H1 (cell line): ENCODE measurements at regions not wholly inside any gene's neighbourhood (a gene's known extent, or its start where the extent isn't known, plus 50 kb on each side); places are given as distances from the start of the nearest gene placed in this dataset.

ENCODE experiments used
- CTCF ChIA-PET: fragments of 300-600 bp; sonication (Branson Sonifier 250); formaldehyde crosslinking; loops from one replicate; lab custom pipeline; 2021; ENCODE audit not compliant: partially characterized antibody; lab: Charles Lee
- POLR2A ChIA-PET: fragments of 300-600 bp; sonication (Branson Sonifier 250); formaldehyde crosslinking; loops from one replicate; lab custom pipeline; 2021; ENCODE audit warnings: inconsistent platforms; ENCODE audit not compliant: partially characterized antibody; lab: Charles Lee
- DNase-seq, 2 experiments: peaks; one replicate each; pipeline versions ENCODE4 v3.0.0 to v3.0.0-alpha.2; 2010 to 2022; ENCODE audit warnings: low spot score in 2 of 2, low read depth in 1 of 2, mixed read lengths in 1 of 2
- FAIRE-seq: peaks from 2 replicates; lab custom pipeline; 2011; peaks lifted over from hg19 to GRCh38; lab: Jason Lieb, UNC
- H2AFZ ChIP-seq: 2 replicates; pipeline ENCODE4 v1.8.1; 2012; ENCODE audit warnings: low read length, inconsistent platforms
- H2AK5ac ChIP-seq: 2 replicates; pipeline ENCODE4 v1.6.1; 2013; ENCODE audit warnings: low read depth, low read length
- H2BK120ac ChIP-seq: replicated peaks from 2 replicates; pipeline ENCODE3; 2013; ENCODE audit warnings: low read depth, low read length, inconsistent platforms
- H2BK12ac ChIP-seq: 2 replicates; pipeline ENCODE4 v1.6.1; 2013; ENCODE audit warnings: low read depth, low read length
- H2BK15ac ChIP-seq: 2 replicates; pipeline ENCODE4 v1.6.1; 2013; ENCODE audit warnings: low read length
- H2BK20ac ChIP-seq: 2 replicates; pipeline ENCODE4 v1.6.1; 2013; ENCODE audit warnings: low read length
- H2BK5ac ChIP-seq: 2 replicates; pipeline ENCODE4 v1.6.1; 2013; ENCODE audit warnings: low read depth, low read length
- H3K14ac ChIP-seq: 2 replicates; pipeline ENCODE4 v1.6.1; 2013; ENCODE audit warnings: inconsistent platforms; ENCODE audit not compliant: insufficient read length
- H3K18ac ChIP-seq: 2 replicates; pipeline ENCODE4 v1.6.1; 2013; ENCODE audit warnings: low read length; ENCODE audit errors: extremely low read depth
- H3K23ac ChIP-seq: 2 replicates; pipeline ENCODE4 v1.6.1; 2013; ENCODE audit warnings: inconsistent platforms; ENCODE audit not compliant: insufficient read length
- H3K23me2 ChIP-seq: 2 replicates; pipeline ENCODE4 v1.6.1; 2013; ENCODE audit warnings: low read depth, low read length
- H3K27ac ChIP-seq: 2 replicates; pipeline ENCODE4 v1.6.1; 2011; ENCODE audit warnings: low read depth, low read length, inconsistent platforms
- H3K27me3 ChIP-seq, 4 experiments: replicated peaks in 1 of 4; 1 replicate in 1 of 4; 2 replicates in 3 of 4; pipeline versions ENCODE4 v1.6.1 to v1.8.1; 2011 to 2013; ENCODE audit warnings: low read length in 3 of 4, mild to moderate bottlenecking in 3 of 4, inconsistent platforms in 2 of 4, mixed read lengths in 2 of 4, moderate library complexity in 1 of 4; ENCODE audit not compliant: control insufficient read depth in 3 of 4, insufficient read depth in 3 of 4; ENCODE audit errors: extremely low read depth in 1 of 4
- H3K36me3 ChIP-seq, 4 experiments: 2 replicates each; pipeline versions ENCODE4 v1.6.1 to v1.8.1; 2011 to 2013; ENCODE audit warnings: mild to moderate bottlenecking in 4 of 4, low read length in 3 of 4, moderate library complexity in 2 of 4, control low read depth in 1 of 4, inconsistent platforms in 1 of 4; ENCODE audit not compliant: insufficient read depth in 4 of 4, control insufficient read depth in 2 of 4
- H3K4ac ChIP-seq: replicated peaks from 2 replicates; pipeline ENCODE3; 2013; ENCODE audit warnings: low read length, low read depth, mixed read lengths, inconsistent platforms; ENCODE audit not compliant: insufficient read length
- H3K4me1 ChIP-seq, 4 experiments: replicated peaks in 1 of 4; 1 replicate in 1 of 4; 2 replicates in 3 of 4; pipeline versions ENCODE4 v1.6.1 to v1.8.1; 2011 to 2013; ENCODE audit warnings: low read length in 3 of 4, inconsistent platforms in 2 of 4, mixed read lengths in 1 of 4; ENCODE audit not compliant: insufficient read depth in 4 of 4, control insufficient read depth in 3 of 4
- H3K4me2 ChIP-seq, 2 experiments: 2 replicates each; pipeline versions ENCODE4 v1.6.1 to v1.8.1; 2011 to 2013; ENCODE audit warnings: low read depth in 2 of 2, low read length in 2 of 2, control low read depth in 1 of 2, inconsistent platforms in 1 of 2, mild to moderate bottlenecking in 1 of 2; ENCODE audit not compliant: insufficient read depth in 1 of 2
- H3K4me3 ChIP-seq, 4 experiments: fragments of 200-600, 300-600 bp in 1 of 4; sonication (generic), shearing (Covaris generic), sonication (Bioruptor Twin) in 1 of 4; 2 replicates each; pipeline versions ENCODE4 v1.5.1 to v1.8.1; 2011 to 2016; ENCODE audit warnings: low read length in 4 of 4, low read depth in 3 of 4, control low read depth in 2 of 4, inconsistent platforms in 2 of 4, mild to moderate bottlenecking in 2 of 4, mixed read lengths in 1 of 4, moderate library complexity in 1 of 4; ENCODE audit not compliant: insufficient read depth in 2 of 4; ENCODE audit errors: extremely low read depth in 1 of 4
- H3K56ac ChIP-seq: replicated peaks from 2 replicates; pipeline ENCODE3; 2013; ENCODE audit warnings: low read depth, mild to moderate bottlenecking, mixed read lengths, low read length, inconsistent platforms; ENCODE audit not compliant: insufficient read length
- H3K79me1 ChIP-seq: 2 replicates; pipeline ENCODE4 v1.6.1; 2013; ENCODE audit warnings: low read depth, low read length, control low read depth
- H3K79me2 ChIP-seq, 2 experiments: 2 replicates each; pipeline versions ENCODE4 v1.6.1 to v1.8.1; 2012 to 2013; ENCODE audit warnings: low read length in 2 of 2, mild to moderate bottlenecking in 2 of 2, inconsistent platforms in 1 of 2; ENCODE audit not compliant: insufficient read depth in 2 of 2, control insufficient read depth in 1 of 2
- H3K9ac ChIP-seq, 4 experiments: replicated peaks in 1 of 4; 1 replicate in 1 of 4; 2 replicates in 3 of 4; pipeline versions ENCODE4 v1.6.1 to v1.8.1; 2011 to 2013; ENCODE audit warnings: low read depth in 3 of 4, low read length in 3 of 4, control low read depth in 2 of 4, mild to moderate bottlenecking in 2 of 4, moderate library complexity in 2 of 4, inconsistent platforms in 1 of 4; ENCODE audit errors: extremely low read depth in 1 of 4
- H3K9me3 ChIP-seq, 2 experiments: 2 replicates each; pipeline versions ENCODE4 v1.6.1 to v1.8.1; 2012 to 2013; ENCODE audit warnings: mild to moderate bottlenecking in 2 of 2, moderate library complexity in 2 of 2, control low read depth in 1 of 2, inconsistent platforms in 1 of 2, low read depth in 1 of 2, low read length in 1 of 2, mixed read lengths in 1 of 2; ENCODE audit not compliant: insufficient read depth in 2 of 2
- H4K20me1 ChIP-seq, 2 experiments: replicated peaks in 1 of 2; 2 replicates each; pipeline versions ENCODE3 to v1.8.1; 2011 to 2013; ENCODE audit warnings: inconsistent platforms in 2 of 2, low read length in 2 of 2, mild to moderate bottlenecking in 1 of 2; ENCODE audit not compliant: insufficient read depth in 2 of 2, control insufficient read depth in 1 of 2
- H4K5ac ChIP-seq: 2 replicates; pipeline ENCODE4 v1.6.1; 2013; ENCODE audit warnings: low read length, low read depth, mixed read lengths, inconsistent platforms; ENCODE audit not compliant: insufficient read length
- H4K8ac ChIP-seq: 2 replicates; pipeline ENCODE4 v1.8.0; 2013; ENCODE audit warnings: mild to moderate bottlenecking, moderate library complexity, low read length, inconsistent platforms; ENCODE audit not compliant: insufficient read depth; ENCODE audit errors: extremely low read depth
- H4K91ac ChIP-seq: replicated peaks from 2 replicates; pipeline ENCODE3; 2013; ENCODE audit warnings: low read length, mixed read lengths, inconsistent platforms; ENCODE audit not compliant: insufficient read length
- CBX5 ChIP-seq: fragments of 300-800, 300-1000 bp; sonication (generic); IDR thresholded peaks from 2 replicates; pipeline ENCODE4 v1.7.1; 2016; ENCODE audit warnings: antibody characterized with exemption, low read length, low read depth
- RFX5 ChIP-seq: IDR thresholded peaks from 2 replicates; pipeline ENCODE4 v1.6.1; 2011; ENCODE audit warnings: low read depth, low read length, improper control_type of control experiment, borderline replicate concordance
- YY1 ChIP-seq: IDR thresholded peaks from 2 replicates; pipeline ENCODE4 v1.6.1; 2011; ENCODE audit warnings: low read depth, mild to moderate bottlenecking, low read length
- WGBS, 2 experiments: shearing (Covaris generic) in 1 of 2; methylation state at CpG; one replicate each; pipeline versions ENCODE4 v1.1.6 to v1.1.7; 2013 to 2015; ENCODE audit warnings: low lambda C conversion rate in 2 of 2, mixed read lengths in 2 of 2, inconsistent platforms in 1 of 2, low coverage in 1 of 2, missing lambda C conversion rate in 1 of 2; ENCODE audit not compliant: insufficient replicate concordance in 2 of 2, insufficient coverage in 1 of 2, insufficient read length in 1 of 2; ENCODE audit errors: extremely low coverage in 1 of 2, missing lambda C conversion rate in 1 of 2; 5-methylcytosine and 5-hydroxymethylcytosine counted together

GRCh38 chr1:147824798-147825197 is 64.4 kb upstream of the GJA5 start:
- CTCF ChIA-PET: interaction anchor here (0.6 to 1.3 kb wide), 2 partner anchors 64 to 184 kb away, joined by 3 read pairs; no protein-coding TSS in a partner anchor
- H3K9ac ChIP-seq: no peak overlapping the region

More at GRCh38 chr1:147824798-147825197, 64.4 kb upstream of the GJA5 start:
- no peak overlapping the region for H4K5ac ChIP-seq
- H2BK120ac ChIP-seq: no peak overlapping the region
- WGBS, 2 experiments: 80% methylated on average over 4 of the region's 4 CpGs; no CpG with 5 or more reads in 1 of the 2 experiments
- H4K8ac ChIP-seq: no peak overlapping the region
- H2BK20ac ChIP-seq: peak overlapping the region; percentile 44; the same call in 1 of the 2 replicates
- no peaks in the 10 kb centered on the region for H4K20me1 ChIP-seq
- no peaks in the 10 kb centered on the region for H3K4me1 ChIP-seq
- FAIRE-seq: no peak
- no peak overlapping the region for H2BK12ac ChIP-seq
- TF ChIP-seq RFX5: no peak
- TF ChIP-seq YY1: no peak
- TF ChIP-seq CBX5: no peak
- TF ChIP-seq, all 59 proteins: peak for 0
- Histone ChIP-seq H3K23me2 (peaks cover 3% of the 10 kb centered on the region; the same call in 1 of the 2 replicates), H2BK15ac (no peak overlapping the region; the same call in 1 of the 2 replicates), H3K4ac (no peak overlapping the region), H3K56ac (no peak overlapping the region), H3K79me2 (no peaks in the 10 kb centered on the region), H3K27me3 (no peaks in the 10 kb centered on the region), H2AFZ (no peak overlapping the region), H3K79me1 (no peaks in the 10 kb centered on the region), H3K27ac (no peak overlapping the region), H3K18ac (no peak overlapping the region), H4K91ac (no peak overlapping the region), H3K36me3 (no peaks in the 10 kb centered on the region), H2BK5ac (no peak overlapping the region), H2AK5ac (no peak overlapping the region), H3K14ac (no peak overlapping the region), H3K4me2 (no peak overlapping the region), H3K9me3 (no peaks in the 10 kb centered on the region), H3K23ac (no peak overlapping the region), H3K4me3 (no peak overlapping the region)
- POLR2A ChIA-PET: no interaction called here
- no peak for DNase-seq
